HepG2 (cell line): ENCODE measurements at regions not wholly inside any gene's neighbourhood (a gene's known extent, or its start where the extent isn't known, plus 50 kb on each side); places are given as distances from the start of the nearest gene placed in this dataset.

ENCODE experiments used
- ATAC-seq: fragments of 200-7000 bp; cut with Tn5 transposase; 3 replicates; pipeline ENCODE4 v1.9.1; 2020; ENCODE audit warnings: mild to moderate bottlenecking, moderate library complexity
- BruUV-seq: library from RNA; stranded (reverse); fragments of 400-500 nt; replicated peaks from 2 replicates; lab custom pipeline; 2021; lab: Mats Ljungman, UMichigan
- CTCF ChIA-PET: fragments of 300-600 bp; formaldehyde crosslinking; extraction: SDS; loops from one replicate; lab custom pipeline; 2021; ENCODE audit warnings: low total read pairs, inconsistent platforms, low intra/inter-chr PET ratio; lab: Yijun Ruan, JAX
- POLR2A ChIA-PET: fragments of 350-600 bp; sonication (Branson Sonifier 250); formaldehyde crosslinking; loops from one replicate; lab custom pipeline; 2020; ENCODE audit warnings: antibody characterized with exemption, inconsistent platforms; lab: Yijun Ruan, JAX
- DNase-seq: peaks from one replicate; pipeline ENCODE4 v3.0.0-alpha.2; 2015; ENCODE audit warnings: low spot score
- FAIRE-seq: peaks from 3 replicates; lab custom pipeline; 2011; peaks lifted over from hg19 to GRCh38; lab: Jason Lieb, UNC
- H2AFZ ChIP-seq: one replicate; pipeline ENCODE4 v1.6.1; 2011; ENCODE audit warnings: low read length, inconsistent platforms
- H3K27ac ChIP-seq: fragments of 300-600 bp; 3 replicates; pipeline ENCODE4 v1.8.0; 2011; ENCODE audit warnings: mixed run types, mild to moderate bottlenecking, mixed read lengths, low read length, inconsistent platforms; ENCODE audit not compliant: insufficient read depth; ENCODE audit errors: extremely low read length
- H3K27me3 ChIP-seq, 2 experiments: fragments of 200-600 bp in 1 of 2; 2 replicates in 1 of 2; 3 replicates in 1 of 2; pipeline versions ENCODE4 v1.6.0 to v1.8.0; 2011; ENCODE audit warnings: low read length in 2 of 2, mild to moderate bottlenecking in 2 of 2, moderate library complexity in 2 of 2, inconsistent platforms in 1 of 2; ENCODE audit not compliant: insufficient read depth in 2 of 2, control insufficient read depth in 1 of 2
- H3K36me3 ChIP-seq, 2 experiments: fragments of 200-600 bp in 1 of 2; replicated peaks in 1 of 2; 2 replicates in 1 of 2; 3 replicates in 1 of 2; pipeline versions ENCODE4 v1.5.1 to v1.8.0; 2011; ENCODE audit warnings: low read length in 2 of 2, inconsistent platforms in 1 of 2; ENCODE audit not compliant: insufficient read depth in 2 of 2, control insufficient read depth in 1 of 2
- H3K4me1 ChIP-seq: 2 replicates; pipeline ENCODE4 v1.5.1; 2012; ENCODE audit warnings: low read length, inconsistent platforms; ENCODE audit not compliant: insufficient read depth
- H3K4me2 ChIP-seq: 2 replicates; pipeline ENCODE4 v1.6.0; 2011; ENCODE audit warnings: low read depth, low read length, inconsistent platforms
- H3K4me3 ChIP-seq, 3 experiments: fragments of 200-600 bp in 1 of 3; sonication (generic), shearing (Covaris generic) in 1 of 3; replicated peaks in 1 of 3; 2 replicates each; pipeline ENCODE4 v1.5.1; 2011 to 2016; ENCODE audit warnings: low read length in 3 of 3, inconsistent platforms in 2 of 3, low read depth in 2 of 3, mild to moderate bottlenecking in 2 of 3, control low read depth in 1 of 3, mixed read lengths in 1 of 3; ENCODE audit not compliant: insufficient read depth in 1 of 3
- H3K79me2 ChIP-seq: one replicate; pipeline ENCODE4 v1.6.1; 2011; ENCODE audit warnings: low read length, inconsistent platforms; ENCODE audit not compliant: insufficient read depth
- H3K9ac ChIP-seq: 2 replicates; pipeline ENCODE4 v1.6.0; 2011; ENCODE audit warnings: mild to moderate bottlenecking, low read depth, low read length, inconsistent platforms; ENCODE audit not compliant: insufficient read depth
- H3K9me3 ChIP-seq: 2 replicates; pipeline ENCODE4 v1.5.1; 2012; ENCODE audit warnings: mild to moderate bottlenecking, low read length
- H4K20me1 ChIP-seq: 2 replicates; pipeline ENCODE4 v1.6.0; 2011; ENCODE audit warnings: inconsistent platforms, mild to moderate bottlenecking, low read length, moderate library complexity; ENCODE audit not compliant: insufficient read depth
- ATF1 ChIP-seq: IDR thresholded peaks from 2 replicates; pipeline ENCODE4 v1.6.1; 2016; ENCODE audit warnings: mild to moderate bottlenecking, control low read depth
- GATAD2A ChIP-seq: IDR thresholded peaks from 2 replicates; pipeline ENCODE4 v1.6.1; 2016
- HHEX ChIP-seq: IDR thresholded peaks from 2 replicates; pipeline ENCODE4 v1.6.1; 2016; ENCODE audit warnings: control low read depth
- NCOA2 ChIP-seq: sonication (generic); formaldehyde crosslinking; IDR thresholded peaks from 2 replicates; pipeline ENCODE4 v1.8.0; 2022; ENCODE audit warnings: inconsistent platforms
- NFATC3 ChIP-seq: sonication (generic); formaldehyde crosslinking; IDR thresholded peaks from 2 replicates; pipeline ENCODE4 v1.5.1; 2020; ENCODE audit warnings: mild to moderate bottlenecking, missing genetic modification reagents
- NPAS2 ChIP-seq: sonication (generic); formaldehyde crosslinking; IDR thresholded peaks from 2 replicates; pipeline ENCODE4 v1.8.0; 2022; ENCODE audit warnings: mild to moderate bottlenecking, missing genetic modification reagents, borderline replicate concordance
- NR3C1 ChIP-seq: sonication (generic); formaldehyde crosslinking; IDR thresholded peaks from 2 replicates; pipeline ENCODE4 v1.4.0; 2020; ENCODE audit warnings: missing genetic modification reagents
- RCOR2 ChIP-seq: IDR thresholded peaks from 2 replicates; pipeline ENCODE4 v1.6.1; 2016; ENCODE audit warnings: missing biosample characterization, missing genetic modification reagents
- RFX1 ChIP-seq: fragments of 450-650 bp; IDR thresholded peaks from 2 replicates; pipeline ENCODE4 v1.6.1; 2017
- SNAPC2 ChIP-seq: sonication (generic); formaldehyde crosslinking; IDR thresholded peaks from 2 replicates; pipeline ENCODE4 v1.8.1; 2022; ENCODE audit warnings: mild to moderate bottlenecking, missing genetic modification reagents
- SOX5 ChIP-seq: IDR thresholded peaks from 2 replicates; pipeline ENCODE4 v1.6.1; 2016; ENCODE audit warnings: borderline replicate concordance
- TCF7L2 ChIP-seq: IDR thresholded peaks from 2 replicates; pipeline ENCODE4 v1.6.1; 2011; ENCODE audit warnings: mild to moderate bottlenecking, low read depth, low read length, moderate library complexity
- ZBTB21 ChIP-seq: sonication (generic); formaldehyde crosslinking; IDR thresholded peaks from 2 replicates; pipeline ENCODE4 v1.4.0; 2020; ENCODE audit warnings: missing genetic modification reagents
- ZBTB38 ChIP-seq: sonication (generic); formaldehyde crosslinking; IDR thresholded peaks from 2 replicates; pipeline ENCODE4 v1.5.1; 2020; ENCODE audit warnings: mild to moderate bottlenecking, missing genetic modification reagents
- ZFP82 ChIP-seq: sonication (generic); formaldehyde crosslinking; IDR thresholded peaks from 2 replicates; pipeline ENCODE4 v1.5.1; 2020; ENCODE audit warnings: mild to moderate bottlenecking, missing genetic modification reagents, borderline replicate concordance
- ZMYM2 ChIP-seq: sonication (generic); formaldehyde crosslinking; IDR thresholded peaks from 2 replicates; pipeline ENCODE4 v1.8.0; 2022; ENCODE audit warnings: mild to moderate bottlenecking, missing genetic modification reagents
- WGBS: methylation state at CpG from one replicate; pipeline ENCODE4 v1.1.6; 2017; ENCODE audit warnings: low lambda C conversion rate; 5-methylcytosine and 5-hydroxymethylcytosine counted together
- in situ Hi-C: cut with HindIII; loops from 2 replicates; pipeline ENCODE4 v1.10.0; 2017; ENCODE audit warnings: low pct_unique_long_range_greater_than_20kb; ENCODE audit not compliant: extremely low pct_ligation_motif_present
- intact Hi-C: fragments of 100-400 bp; cut with micrococcal nuclease; formaldehyde crosslinking; loops from one replicate; pipeline ENCODE4 v1.10.0; 2022; ENCODE audit not compliant: unreplicated experiment
- TF ChIP-seq, protein P1 (sequence below): sonication (generic); formaldehyde crosslinking; IDR thresholded peaks from 2 replicates; pipeline ENCODE4 v1.4.0; 2020; ENCODE audit warnings: missing genetic modification reagents, borderline replicate concordance
- TF ChIP-seq, protein P2 (sequence below): fragments of 450-650 bp; IDR thresholded peaks from 2 replicates; pipeline ENCODE4 v1.6.1; 2017; ENCODE audit warnings: mild to moderate bottlenecking

GRCh38 chr4:164058776-164059445 is 564.4 kb downstream of the TMA16 start:
- H3K79me2 ChIP-seq: no peaks in the 10 kb centered on the region
- ATAC-seq (no peak), FAIRE-seq (no peak), DNase-seq (no peak)
- BruUV-seq: no TSS peak
- intact Hi-C loops: no loop called here
- H3K9ac ChIP-seq: no peak overlapping the region
- in situ Hi-C loops: no loop called here
- H3K4me3 ChIP-seq: no peak overlapping the region
- no peaks in the 10 kb centered on the region for H3K36me3 ChIP-seq
- H3K9me3 ChIP-seq: no peaks in the 10 kb centered on the region
- no peak overlapping the region for H3K4me2 ChIP-seq
- no peaks in the 10 kb centered on the region for H4K20me1 ChIP-seq
- ChIA-PET CTCF (no interaction called here), POLR2A (no interaction called here)
- 2% methylated on average over 5 of the region's 5 CpGs for WGBS
- H2AFZ ChIP-seq: no peak overlapping the region
- no peaks in the 10 kb centered on the region for H3K4me1 ChIP-seq
- no peak overlapping the region for H3K27ac ChIP-seq
- no peaks in the 10 kb centered on the region for H3K27me3 ChIP-seq
- TF ChIP-seq, protein P1, sequence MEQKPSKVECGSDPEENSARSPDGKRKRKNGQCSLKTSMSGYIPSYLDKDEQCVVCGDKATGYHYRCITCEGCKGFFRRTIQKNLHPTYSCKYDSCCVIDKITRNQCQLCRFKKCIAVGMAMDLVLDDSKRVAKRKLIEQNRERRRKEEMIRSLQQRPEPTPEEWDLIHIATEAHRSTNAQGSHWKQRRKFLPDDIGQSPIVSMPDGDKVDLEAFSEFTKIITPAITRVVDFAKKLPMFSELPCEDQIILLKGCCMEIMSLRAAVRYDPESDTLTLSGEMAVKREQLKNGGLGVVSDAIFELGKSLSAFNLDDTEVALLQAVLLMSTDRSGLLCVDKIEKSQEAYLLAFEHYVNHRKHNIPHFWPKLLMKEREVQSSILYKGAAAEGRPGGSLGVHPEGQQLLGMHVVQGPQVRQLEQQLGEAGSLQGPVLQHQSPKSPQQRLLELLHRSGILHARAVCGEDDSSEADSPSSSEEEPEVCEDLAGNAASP (CRISPR knock-in tag): no peak
- TF ChIP-seq TCF7L2 (no peak), NPAS2 (no peak), ZMYM2 (no peak), SNAPC2 (CRISPR knock-in tag) (no peak), GATAD2A (CRISPR knock-in tag) (no peak), SOX5 (no peak), HHEX (no peak), RFX1 (no peak), NFATC3 (CRISPR knock-in tag) (no peak), ZFP82 (CRISPR knock-in tag) (no peak), ZBTB38 (CRISPR knock-in tag) (no peak), ZBTB21 (CRISPR knock-in tag) (no peak), ATF1 (CRISPR knock-in tag) (no peak), NR3C1 (CRISPR knock-in tag) (no peak), RCOR2 (CRISPR knock-in tag) (no peak), NCOA2 (CRISPR knock-in tag) (no peak)
- TF ChIP-seq, protein P2, sequence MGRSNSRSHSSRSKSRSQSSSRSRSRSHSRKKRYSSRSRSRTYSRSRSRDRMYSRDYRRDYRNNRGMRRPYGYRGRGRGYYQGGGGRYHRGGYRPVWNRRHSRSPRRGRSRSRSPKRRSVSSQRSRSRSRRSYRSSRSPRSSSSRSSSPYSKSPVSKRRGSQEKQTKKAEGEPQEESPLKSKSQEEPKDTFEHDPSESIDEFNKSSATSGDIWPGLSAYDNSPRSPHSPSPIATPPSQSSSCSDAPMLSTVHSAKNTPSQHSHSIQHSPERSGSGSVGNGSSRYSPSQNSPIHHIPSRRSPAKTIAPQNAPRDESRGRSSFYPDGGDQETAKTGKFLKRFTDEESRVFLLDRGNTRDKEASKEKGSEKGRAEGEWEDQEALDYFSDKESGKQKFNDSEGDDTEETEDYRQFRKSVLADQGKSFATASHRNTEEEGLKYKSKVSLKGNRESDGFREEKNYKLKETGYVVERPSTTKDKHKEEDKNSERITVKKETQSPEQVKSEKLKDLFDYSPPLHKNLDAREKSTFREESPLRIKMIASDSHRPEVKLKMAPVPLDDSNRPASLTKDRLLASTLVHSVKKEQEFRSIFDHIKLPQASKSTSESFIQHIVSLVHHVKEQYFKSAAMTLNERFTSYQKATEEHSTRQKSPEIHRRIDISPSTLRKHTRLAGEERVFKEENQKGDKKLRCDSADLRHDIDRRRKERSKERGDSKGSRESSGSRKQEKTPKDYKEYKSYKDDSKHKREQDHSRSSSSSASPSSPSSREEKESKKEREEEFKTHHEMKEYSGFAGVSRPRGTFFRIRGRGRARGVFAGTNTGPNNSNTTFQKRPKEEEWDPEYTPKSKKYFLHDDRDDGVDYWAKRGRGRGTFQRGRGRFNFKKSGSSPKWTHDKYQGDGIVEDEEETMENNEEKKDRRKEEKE: no peak
